DND-41 (cell line): ENCODE measurements at regions not wholly inside any gene's neighbourhood (a gene's known extent, or its start where the extent isn't known, plus 50 kb on each side); places are given as distances from the start of the nearest gene placed in this dataset.

Experiments used
- ATAC-seq: fragments of 200-7000 bp; cut with Tn5 transposase; 3 replicates; pipeline ENCODE4 v1.9.1; 2021; ENCODE audit warnings: low read depth; ENCODE audit not compliant: insufficient read depth
- DNase-seq: peaks from one replicate; pipeline ENCODE4 v3.0.0-alpha.2; 2020
- H2AFZ ChIP-seq: 2 replicates; pipeline ENCODE4 v1.6.0; 2012; ENCODE audit warnings: low read depth, low read length
- H3K27ac ChIP-seq: 2 replicates; pipeline ENCODE4 v1.5.1; 2012; ENCODE audit warnings: low read length, inconsistent platforms
- H3K27me3 ChIP-seq: fragments of 200-600 bp; sonication (generic); 2 replicates; pipeline ENCODE4 v1.6.0; 2012; ENCODE audit warnings: low read length, mild to moderate bottlenecking, inconsistent platforms; ENCODE audit not compliant: insufficient read depth, poor library complexity
- H3K36me3 ChIP-seq: 2 replicates; pipeline ENCODE4 v1.5.1; 2012; ENCODE audit warnings: low read length, inconsistent platforms; ENCODE audit not compliant: insufficient read depth
- H3K4me1 ChIP-seq: 2 replicates; pipeline ENCODE4 v1.5.1; 2012; ENCODE audit warnings: mild to moderate bottlenecking, low read length; ENCODE audit not compliant: insufficient read depth
- H3K4me2 ChIP-seq: 2 replicates; pipeline ENCODE4 v1.6.0; 2012; ENCODE audit warnings: mild to moderate bottlenecking, moderate library complexity, low read length, inconsistent platforms; ENCODE audit not compliant: insufficient read depth
- H3K4me3 ChIP-seq, 2 experiments: fragments of 200-600 bp in 1 of 2; shearing (Covaris generic) in 1 of 2; 2 replicates each; pipeline ENCODE4 v1.5.1; 2012 to 2016; ENCODE audit warnings: inconsistent platforms in 2 of 2, low read length in 2 of 2, mild to moderate bottlenecking in 2 of 2, low read depth in 1 of 2, moderate library complexity in 1 of 2
- H3K79me2 ChIP-seq: 2 replicates; pipeline ENCODE4 v1.6.0; 2012; ENCODE audit warnings: low read length, inconsistent platforms; ENCODE audit not compliant: insufficient read depth
- H3K9ac ChIP-seq: 2 replicates; pipeline ENCODE4 v1.6.0; 2012; ENCODE audit warnings: low read depth, mild to moderate bottlenecking, inconsistent platforms, low read length, moderate library complexity
- H3K9me3 ChIP-seq: 2 replicates; pipeline ENCODE4 v1.5.1; 2012; ENCODE audit warnings: low read length, moderate library complexity, mild to moderate bottlenecking, inconsistent platforms; ENCODE audit not compliant: insufficient read depth, severe bottlenecking
- H4K20me1 ChIP-seq: 2 replicates; pipeline ENCODE4 v1.6.0; 2012; ENCODE audit warnings: low read length; ENCODE audit not compliant: insufficient read depth
- CTCF ChIP-seq: IDR thresholded peaks from 2 replicates; pipeline ENCODE4 v1.5.1; 2012; ENCODE audit warnings: borderline replicate concordance, low read length, moderate library complexity, mild to moderate bottlenecking; ENCODE audit not compliant: poor library complexity, severe bottlenecking; ENCODE audit errors: extremely low read depth
- EZH2 ChIP-seq: IDR thresholded peaks from 3 replicates; pipeline ENCODE4 v1.6.1; 2012; ENCODE audit warnings: borderline replicate concordance, low read depth, mild to moderate bottlenecking, moderate library complexity, low read length, inconsistent platforms; ENCODE audit not compliant: severe bottlenecking

GRCh38 chr9:14029806-14030374 is 284.1 kb downstream of the NFIB start:
- H3K4me2 ChIP-seq: no peak overlapping the region
- no peaks in the 10 kb centered on the region for H3K27me3 ChIP-seq
- H2AFZ ChIP-seq: no peak overlapping the region
- no peak overlapping the region for H3K4me3 ChIP-seq
- TF ChIP-seq CTCF: no peak
- TF ChIP-seq EZH2: no peak
- no peaks in the 10 kb centered on the region for H4K20me1 ChIP-seq
- no peaks in the 10 kb centered on the region for H3K4me1 ChIP-seq
- H3K79me2 ChIP-seq: no peaks in the 10 kb centered on the region
- no peaks in the 10 kb centered on the region for H3K9me3 ChIP-seq
- ATAC-seq: no peak
- no peak overlapping the region for H3K9ac ChIP-seq
- DNase-seq: no peak
- no peaks in the 10 kb centered on the region for H3K36me3 ChIP-seq
- H3K27ac ChIP-seq: no peak overlapping the region

GRCh38 chr9:14027116-14027800 is 286.7 kb downstream of the NFIB start:
- Histone ChIP-seq H2AFZ (no peak overlapping the region), H3K4me2 (no peak overlapping the region), H3K27ac (no peak overlapping the region), H3K27me3 (no peaks in the 10 kb centered on the region), H3K4me1 (no peaks in the 10 kb centered on the region), H3K79me2 (no peaks in the 10 kb centered on the region), H4K20me1 (no peaks in the 10 kb centered on the region), H3K9me3 (no peaks in the 10 kb centered on the region), H3K4me3 (no peak overlapping the region), H3K36me3 (no peaks in the 10 kb centered on the region), H3K9ac (no peak overlapping the region)
- ATAC-seq: no peak
- no peak for TF ChIP-seq CTCF
- no peak for TF ChIP-seq EZH2
- no peak for DNase-seq

- no peak overlapping the region for H3K9ac ChIP-seq
- H3K36me3 ChIP-seq: no peaks in the 10 kb centered on the region
- H3K27me3 ChIP-seq: no peaks in the 10 kb centered on the region
- H3K79me2 ChIP-seq: no peaks in the 10 kb centered on the region
- H2AFZ ChIP-seq: no peak overlapping the region
- no peak overlapping the region for H3K4me2 ChIP-seq
- H3K27ac ChIP-seq: no peak overlapping the region
- H3K4me3 ChIP-seq: no peak overlapping the region
- H3K4me1 ChIP-seq: no peaks in the 10 kb centered on the region
- TF ChIP-seq CTCF: no peak
- no peak for TF ChIP-seq EZH2
- ATAC-seq (no peak), DNase-seq (no peak)
- no peaks in the 10 kb centered on the region for H3K9me3 ChIP-seq
- H4K20me1 ChIP-seq: no peaks in the 10 kb centered on the region
Observed at GRCh38 chr9:14025741-14026140, 288.2 kb downstream of the NFIB start.
